Tibial artery (tissue), 4 donors: ENCODE measurements at regions not wholly inside any gene's neighbourhood (a gene's known extent, or its start where the extent isn't known, plus 50 kb on each side); places are given as distances from the start of the nearest gene placed in this dataset.
A peak's percentile ranks its signal among the peaks of the same experiment; 100 is the strongest.

ENCODE experiments used
- DNase-seq, 2 donors: peaks; one replicate each; pipeline ENCODE4 v3.0.0-alpha.2; 2019
- H3K27ac ChIP-seq, 2 donors: fragments of 200-600 bp; sonication (generic) in 1 of 2; 1 replicate in 1 of 2; 2 replicates in 1 of 2; pipeline ENCODE4 v1.5.1; 2018 to 2019; ENCODE audit warnings: mild to moderate bottlenecking in 1 of 2
- H3K27me3 ChIP-seq, 2 donors: fragments of 200-600 bp; sonication (generic) in 1 of 2; one replicate each; pipeline versions ENCODE4 v1.5.1 to v1.6.0; 2016 to 2019
- H3K36me3 ChIP-seq, 3 donors: fragments of 200-600 bp; sonication (generic) in 2 of 3; one replicate each; pipeline ENCODE4 v1.5.1; 2016 to 2019; ENCODE audit warnings: mild to moderate bottlenecking in 2 of 3
- H3K4me1 ChIP-seq, 4 donors: fragments of 200-600 bp; sonication (generic) in 2 of 4; 1 replicate in 3 of 4; 2 replicates in 1 of 4; pipeline ENCODE4 v1.5.1; 2016 to 2019
- H3K4me3 ChIP-seq, 2 donors: fragments of 200-600 bp; sonication (generic) in 1 of 2; 1 replicate in 1 of 2; 2 replicates in 1 of 2; pipeline ENCODE4 v1.5.1; 2018 to 2019; ENCODE audit warnings: mild to moderate bottlenecking in 2 of 2
- H3K9me3 ChIP-seq, 3 donors: fragments of 200-600 bp; sonication (generic) in 1 of 3; one replicate each; pipeline ENCODE4 v1.5.1; 2016 to 2019
- intact Hi-C: fragments of 100-400 bp; cut with DNase I; formaldehyde crosslinking; loops from one replicate; pipeline ENCODE4 v1.15.0; 2023; ENCODE audit warnings: low total_unique reads
- TF ChIP-seq, protein P1 (sequence below), 2 experiments: fragments of 200-600 bp in 1 of 2; fragments of 450-650 bp in 1 of 2; IDR thresholded peaks; one replicate each; pipeline ENCODE4 v1.5.1; 2017 to 2019; ENCODE audit warnings: antibody characterized with exemption in 2 of 2, mild to moderate bottlenecking in 1 of 2, moderate library complexity in 1 of 2

DNA sequence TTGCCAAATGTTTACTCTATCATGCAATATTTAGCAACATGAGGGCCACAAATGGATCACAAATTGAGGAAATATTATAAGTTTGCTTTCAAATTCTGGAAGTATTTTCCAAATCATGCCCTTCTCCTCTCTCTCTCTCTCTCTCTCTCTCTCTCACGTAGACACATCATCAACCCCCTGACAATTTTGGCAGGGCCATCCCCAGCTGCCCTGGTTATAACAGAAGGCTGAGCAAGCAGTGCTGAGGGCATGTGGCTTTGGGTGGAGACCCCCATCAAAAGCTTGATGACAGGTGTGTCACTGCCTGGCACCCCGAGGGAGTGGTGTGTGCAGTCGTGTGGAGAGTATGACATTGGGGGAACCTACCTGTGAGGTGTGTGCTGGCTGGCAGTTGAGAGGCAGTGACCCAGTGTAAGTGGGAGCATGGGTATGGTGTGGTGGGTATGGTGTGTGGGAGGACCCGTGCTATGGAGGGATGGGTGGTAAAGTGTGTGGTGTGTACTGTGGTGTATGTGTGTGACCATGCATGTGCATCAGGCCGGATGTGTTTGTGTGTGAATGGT lies 224.5 kb downstream of the TTC32 start:
- DNase-seq: no peak
- intact Hi-C loops: loop anchor here (5.0 kb wide), 1 partner anchor 60 kb away; no protein-coding TSS in a partner anchor
- Histone ChIP-seq H3K36me3 (no peaks in the 10 kb centered on the region), H3K4me1 (peaks cover 0 to 44% (median 34%) of the 10 kb centered on the region in 4 donors), H3K27ac (peak overlapping the region; percentile 59 to 63), H3K9me3 (no peaks in the 10 kb centered on the region), H3K27me3 (no peaks in the 10 kb centered on the region), H3K4me3 (no peak overlapping the region)
- TF ChIP-seq, protein P1, sequence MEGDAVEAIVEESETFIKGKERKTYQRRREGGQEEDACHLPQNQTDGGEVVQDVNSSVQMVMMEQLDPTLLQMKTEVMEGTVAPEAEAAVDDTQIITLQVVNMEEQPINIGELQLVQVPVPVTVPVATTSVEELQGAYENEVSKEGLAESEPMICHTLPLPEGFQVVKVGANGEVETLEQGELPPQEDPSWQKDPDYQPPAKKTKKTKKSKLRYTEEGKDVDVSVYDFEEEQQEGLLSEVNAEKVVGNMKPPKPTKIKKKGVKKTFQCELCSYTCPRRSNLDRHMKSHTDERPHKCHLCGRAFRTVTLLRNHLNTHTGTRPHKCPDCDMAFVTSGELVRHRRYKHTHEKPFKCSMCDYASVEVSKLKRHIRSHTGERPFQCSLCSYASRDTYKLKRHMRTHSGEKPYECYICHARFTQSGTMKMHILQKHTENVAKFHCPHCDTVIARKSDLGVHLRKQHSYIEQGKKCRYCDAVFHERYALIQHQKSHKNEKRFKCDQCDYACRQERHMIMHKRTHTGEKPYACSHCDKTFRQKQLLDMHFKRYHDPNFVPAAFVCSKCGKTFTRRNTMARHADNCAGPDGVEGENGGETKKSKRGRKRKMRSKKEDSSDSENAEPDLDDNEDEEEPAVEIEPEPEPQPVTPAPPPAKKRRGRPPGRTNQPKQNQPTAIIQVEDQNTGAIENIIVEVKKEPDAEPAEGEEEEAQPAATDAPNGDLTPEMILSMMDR (IDR thresholded peaks at IDR 0.05): no peak

DNA sequence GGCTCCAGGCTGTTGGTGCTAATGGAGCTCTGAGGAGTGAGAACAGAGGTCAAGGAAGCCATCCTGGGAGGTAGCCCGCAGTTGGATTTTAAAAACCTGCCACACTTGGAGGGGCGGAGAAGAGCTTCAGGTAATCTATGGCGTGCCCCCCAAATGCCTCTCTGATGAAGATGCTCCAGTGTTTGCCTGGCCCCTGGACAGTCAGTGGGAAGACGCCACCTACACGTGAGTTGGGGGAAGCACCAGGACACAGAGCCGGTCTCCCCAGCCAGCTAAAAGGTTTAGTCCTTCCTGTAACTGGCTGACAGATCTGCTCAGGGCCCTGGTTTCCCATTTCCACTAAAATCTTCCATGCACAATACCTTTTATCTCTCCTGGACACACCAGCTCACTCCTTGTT lies 225.0 kb downstream of the TTC32 start:
- no peak for DNase-seq
- Histone ChIP-seq H3K27ac (peak overlapping the region in 1 of 2 donors; percentile 63), H3K4me1 (peaks cover 0 to 44% (median 34%) of the 10 kb centered on the region in 4 donors), H3K9me3 (no peaks in the 10 kb centered on the region), H3K27me3 (no peaks in the 10 kb centered on the region), H3K36me3 (no peaks in the 10 kb centered on the region), H3K4me3 (no peak overlapping the region)
- intact Hi-C loops: loop anchor here (5.0 kb wide), 1 partner anchor 61 kb away; no protein-coding TSS in a partner anchor
- TF ChIP-seq, protein P1 (IDR thresholded peaks at IDR 0.05): no peak

- no peak overlapping the region for H3K4me3 ChIP-seq
- DNase-seq: no peak
- H3K36me3 ChIP-seq: no peaks in the 10 kb centered on the region
- H3K27me3 ChIP-seq: no peaks in the 10 kb centered on the region
- no peaks in the 10 kb centered on the region for H3K9me3 ChIP-seq
- no peak overlapping the region for H3K27ac ChIP-seq
- TF ChIP-seq, protein P1 (IDR thresholded peaks at IDR 0.05): no peak
- H3K4me1 ChIP-seq: peaks cover 0 to 44% (median 34%) of the 10 kb centered on the region in 4 donors
- intact Hi-C loops: loop anchor here (5.0 kb wide), 1 partner anchor 61 kb away; no protein-coding TSS in a partner anchor
Measured at GRCh38 chr2:19675856-19676460, 225.8 kb downstream of the TTC32 start.

DNA sequence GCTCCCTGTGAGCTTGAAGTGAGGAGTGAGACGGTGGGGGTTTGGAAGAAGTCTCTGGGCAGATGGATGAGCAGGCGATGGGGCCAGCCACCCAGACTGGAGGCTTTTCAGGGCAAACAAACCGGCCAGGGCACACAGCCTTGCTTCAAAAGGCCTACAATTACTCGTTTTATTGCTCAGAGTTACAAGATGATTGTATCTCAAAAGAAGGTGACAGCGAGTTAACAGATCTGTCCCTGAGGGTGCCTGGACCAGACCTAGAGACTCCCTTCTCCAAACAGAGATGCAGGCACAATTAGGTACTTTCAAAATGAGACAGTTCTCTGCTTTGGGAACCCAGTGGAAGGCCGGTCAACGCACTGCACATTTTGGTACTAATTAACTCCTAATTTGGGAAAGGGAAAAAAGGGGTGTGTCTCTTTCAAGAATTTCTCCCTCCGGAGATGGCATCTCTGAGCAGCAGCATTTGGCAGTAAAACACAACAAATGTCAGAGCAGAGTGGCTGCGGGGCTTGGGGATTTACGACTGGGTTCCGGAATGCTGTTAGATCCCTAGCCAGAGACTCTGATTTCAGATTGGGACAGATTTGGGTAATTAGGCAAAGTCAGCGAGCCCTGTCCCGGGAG lies 226.7 kb downstream of the TTC32 start:
- TF ChIP-seq, protein P1 (IDR thresholded peaks at IDR 0.05): no peak
- DNase-seq: no peak
- Histone ChIP-seq H3K4me3 (no peak overlapping the region), H3K9me3 (no peaks in the 10 kb centered on the region), H3K36me3 (no peaks in the 10 kb centered on the region), H3K27me3 (no peaks in the 10 kb centered on the region), H3K4me1 (peaks cover 0 to 44% (median 34%) of the 10 kb centered on the region in 4 donors), H3K27ac (peak overlapping the region in 1 of 2 donors; percentile 0)
- intact Hi-C loops: loop anchor here (5.0 kb wide), 1 partner anchor 62 kb away; no protein-coding TSS in a partner anchor

- DNase-seq: no peak
- TF ChIP-seq, protein P1 (IDR thresholded peaks at IDR 0.05): no peak
- intact Hi-C loops: loop anchor here (5.0 kb wide), 1 partner anchor 63 kb away; no protein-coding TSS in a partner anchor
Measured at GRCh38 chr2:19674051-19675002, 227.5 kb downstream of the TTC32 start.

More at GRCh38 chr2:19674051-19675002, 227.5 kb downstream of the TTC32 start:
- no peak overlapping the region for H3K4me3 ChIP-seq
- H3K27ac ChIP-seq: peak overlapping the region in 1 of 2 donors; percentile 15
- H3K4me1 ChIP-seq: peaks cover 0 to 44% (median 34%) of the 10 kb centered on the region in 4 donors
- no peaks in the 10 kb centered on the region for H3K36me3 ChIP-seq
- H3K9me3 ChIP-seq: no peaks in the 10 kb centered on the region
- H3K27me3 ChIP-seq: no peaks in the 10 kb centered on the region
